Activated CD8-positive, alpha-beta T cell treated with anti-CD3 and anti-CD28 coated beads for 36 hours (primary cell): ENCODE measurements at regions not wholly inside any gene's neighbourhood (a gene's known extent, or its start where the extent isn't known, plus 50 kb on each side); places are given as distances from the start of the nearest gene placed in this dataset.

ENCODE experiments used
- ATAC-seq: fragments of 200-7000 bp; cut with Tn5 transposase; one replicate; pipeline ENCODE4 v1.10.0; 2021; ENCODE audit warnings: mild to moderate bottlenecking, moderate library complexity
- CTCF ChIA-PET: fragments of 350-600 bp; sonication (Branson Sonifier 250); formaldehyde crosslinking; loops from one replicate; lab custom pipeline; 2021; ENCODE audit warnings: antibody characterized with exemption; lab: Charles Lee
- POLR2A ChIA-PET: fragments of 350-600 bp; sonication (Branson Sonifier 250); formaldehyde crosslinking; loops from one replicate; lab custom pipeline; 2021; ENCODE audit warnings: antibody characterized with exemption; lab: Charles Lee
- DNase-seq: peaks from one replicate; pipeline ENCODE4 v3.0.0-alpha.2; 2020
- H3K27ac Mint-ChIP-seq: one replicate; pipeline ENCODE4 v1.8.0; 2021; ENCODE audit warnings: mild to moderate bottlenecking, mixed read lengths
- H3K27me3 Mint-ChIP-seq: one replicate; pipeline ENCODE4 v1.8.0; 2021; ENCODE audit warnings: mixed read lengths
- H3K36me3 Mint-ChIP-seq: one replicate; pipeline ENCODE4 v1.8.0; 2021; ENCODE audit warnings: low read depth, mixed read lengths
- H3K4me1 Mint-ChIP-seq: one replicate; pipeline ENCODE4 v1.8.0; 2021; ENCODE audit warnings: low read depth, mixed read lengths
- H3K4me3 Mint-ChIP-seq: one replicate; pipeline ENCODE4 v1.8.0; 2021; ENCODE audit warnings: mild to moderate bottlenecking, moderate library complexity, mixed read lengths
- H3K9me3 Mint-ChIP-seq: one replicate; pipeline ENCODE4 v1.8.0; 2021; ENCODE audit warnings: mixed read lengths
- CTCF ChIP-seq: fragments of 200-600 bp; IDR thresholded peaks from one replicate; pipeline ENCODE4 v1.8.0; 2022; ENCODE audit warnings: antibody characterized with exemption, mild to moderate bottlenecking
- intact Hi-C: fragments of 100-400 bp; cut with micrococcal nuclease; formaldehyde crosslinking; loops from one replicate; pipeline ENCODE4 v1.10.0; 2022

DNA sequence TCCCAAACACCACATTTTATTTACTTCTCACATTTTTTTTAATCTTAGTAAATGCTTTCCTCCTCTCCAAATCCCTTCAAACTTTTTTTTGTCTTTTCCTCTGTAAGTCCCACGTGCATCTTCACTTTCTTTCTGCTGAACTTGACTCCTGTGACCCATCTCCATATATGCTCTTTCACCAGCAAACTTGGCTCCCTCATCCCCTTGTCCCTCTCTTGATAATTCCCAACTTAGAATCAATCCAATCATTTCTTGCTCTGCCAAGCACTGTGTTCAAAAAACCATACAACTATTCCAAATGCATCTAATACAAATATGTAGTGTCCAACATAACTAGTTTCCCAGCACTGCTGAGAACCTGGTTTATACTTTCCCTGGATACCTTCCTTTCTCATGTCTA lies 519.4 kb downstream of the HDGFL1 start:
- no peak for TF ChIP-seq CTCF
- ATAC-seq (no peak), DNase-seq (no peak)
- intact Hi-C loops = no loop called here
- CTCF ChIA-PET = interaction anchor here (0.9 kb wide), 1 partner anchor 14 kb away, joined by 3 read pairs; no protein-coding TSS in a partner anchor
- POLR2A ChIA-PET = no interaction called here
- Mint-ChIP-seq H3K4me1 (no peaks in the 10 kb centered on the region), H3K9me3 (no peaks in the 10 kb centered on the region), H3K27me3 (peaks cover 1% of the 10 kb centered on the region), H3K4me3 (no peak overlapping the region), H3K27ac (no peak overlapping the region), H3K36me3 (no peaks in the 10 kb centered on the region)

GRCh38 chr6:23089981-23090380 lies 520.6 kb downstream of the HDGFL1 start:
- intact Hi-C loops = no loop called here
- ChIA-PET POLR2A (no interaction called here), CTCF (interaction anchor here (1.5 kb wide), 1 partner anchor 13 kb away, joined by 3 read pairs; no protein-coding TSS in a partner anchor)
- no peak for TF ChIP-seq CTCF
- Mint-ChIP-seq H3K27ac (no peak overlapping the region), H3K27me3 (peaks cover 1% of the 10 kb centered on the region), H3K9me3 (no peaks in the 10 kb centered on the region), H3K4me1 (no peaks in the 10 kb centered on the region), H3K36me3 (no peaks in the 10 kb centered on the region), H3K4me3 (no peak overlapping the region)
- DNase-seq (no peak), ATAC-seq (no peak)

GRCh38 chr6:23091795-23092194 lies 522.4 kb downstream of the HDGFL1 start:
- Mint-ChIP-seq H3K36me3 (no peaks in the 10 kb centered on the region), H3K4me3 (no peak overlapping the region), H3K4me1 (no peaks in the 10 kb centered on the region), H3K27ac (no peak overlapping the region), H3K9me3 (peaks cover 2% of the 10 kb centered on the region), H3K27me3 (peaks cover 1% of the 10 kb centered on the region)
- TF ChIP-seq CTCF = no peak
- POLR2A ChIA-PET = no interaction called here
- intact Hi-C loops = no loop called here
- CTCF ChIA-PET = no interaction called here
- no peak for ATAC-seq
- no peak for DNase-seq

DNA sequence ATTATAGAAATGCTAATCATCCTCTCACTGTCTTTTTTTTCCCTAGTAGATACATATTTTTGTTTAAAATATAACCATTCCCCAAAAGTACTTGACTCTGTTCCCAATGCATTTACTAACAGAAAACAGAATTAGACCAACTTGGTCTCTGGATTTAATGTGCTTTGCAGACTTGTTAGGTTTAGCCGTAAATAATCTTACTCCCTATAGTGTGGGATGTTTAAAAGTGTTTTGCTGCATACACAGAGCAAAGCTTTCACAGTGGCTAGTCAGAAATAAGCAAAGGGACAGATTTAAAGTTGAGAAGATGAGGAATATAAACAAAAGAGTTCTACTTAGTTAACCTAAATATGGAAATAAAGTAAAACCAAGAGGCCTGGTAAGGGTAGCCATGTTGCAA lies 527.5 kb downstream of the HDGFL1 start:
- H3K4me3 Mint-ChIP-seq = no peak overlapping the region

DNA sequence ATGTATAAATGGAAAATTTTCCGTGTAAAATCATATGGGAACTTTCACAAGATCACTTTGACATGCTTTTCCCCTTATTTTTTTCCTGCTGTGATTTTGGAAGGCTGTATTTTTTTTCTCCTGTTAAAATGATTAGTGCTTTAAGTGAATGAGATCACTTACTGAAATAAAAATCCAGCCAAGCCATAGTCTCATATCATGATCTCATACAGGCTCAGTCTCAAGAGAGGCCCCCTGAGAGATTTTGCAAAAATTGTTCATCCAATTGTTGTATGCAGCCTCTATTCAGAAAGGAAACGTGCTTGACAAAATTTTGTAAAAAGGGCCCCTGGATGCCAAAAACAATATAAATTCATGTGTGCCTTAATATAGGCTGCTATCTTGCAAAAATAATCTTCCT lies 528.2 kb downstream of the HDGFL1 start:
- no peaks in the 10 kb centered on the region for H3K36me3 Mint-ChIP-seq
- no peak overlapping the region for H3K27ac Mint-ChIP-seq
- peaks cover 4% of the 10 kb centered on the region for H3K9me3 Mint-ChIP-seq
- no peaks in the 10 kb centered on the region for H3K27me3 Mint-ChIP-seq
- H3K4me3 Mint-ChIP-seq = no peak overlapping the region
- intact Hi-C loops = no loop called here
- CTCF ChIA-PET = no interaction called here
- ATAC-seq (no peak), DNase-seq (no peak)
- no peaks in the 10 kb centered on the region for H3K4me1 Mint-ChIP-seq
- TF ChIP-seq CTCF = no peak
- POLR2A ChIA-PET = no interaction called here

More for the DNA sequence above, 527.5 kb downstream of the HDGFL1 start:
- peaks cover 4% of the 10 kb centered on the region for H3K9me3 Mint-ChIP-seq
- intact Hi-C loops = no loop called here
- DNase-seq (no peak), ATAC-seq (no peak)
- H3K27ac Mint-ChIP-seq = no peak overlapping the region
- TF ChIP-seq CTCF = no peak
- H3K36me3 Mint-ChIP-seq = no peaks in the 10 kb centered on the region
- ChIA-PET CTCF (no interaction called here), POLR2A (no interaction called here)
- H3K27me3 Mint-ChIP-seq = no peaks in the 10 kb centered on the region
- no peaks in the 10 kb centered on the region for H3K4me1 Mint-ChIP-seq
